NCI-H1048 (cell line): ENCODE measurements at regions not wholly inside any gene's neighbourhood (a gene's known extent, or its start where the extent isn't known, plus 50 kb on each side); places are given as distances from the start of the nearest gene placed in this dataset.
"Not testable (repeated sequence)": the region's sequence is repeated elsewhere in the genome, so short reads cannot be mapped to it uniquely, and the experiment has no call there.

Experiments used
- DNase-seq: peaks from one replicate; lab custom pipeline; 2025; lab: John Stamatoyannopoulos, UW

- no peak for DNase-seq
Observed at GRCh38 chr5:124550731-124551130, 195.7 kb downstream of the ZNF608 start.

- DNase-seq = no peak
Observed at GRCh38 chr5:124549891-124550436, 196.5 kb downstream of the ZNF608 start.

- no peak for DNase-seq
Observed at GRCh38 chr5:124546643-124547042, 199.8 kb downstream of the ZNF608 start.

GRCh38 chr5:124544366-124545055, 201.9 kb downstream of the ZNF608 start:
- DNase-seq = no peak

- no peak for DNase-seq
Observed at GRCh38 chr5:124538931-124539330, 207.5 kb downstream of the ZNF608 start.

- DNase-seq = no peak
Observed at GRCh38 chr5:124538191-124538590, 208.2 kb downstream of the ZNF608 start.

- DNase-seq = no peak
Observed at GRCh38 chr5:124537522-124537921, 208.9 kb downstream of the ZNF608 start.

GRCh38 chr5:124537107-124537506, 209.3 kb downstream of the ZNF608 start:
- no peak for DNase-seq

- no peak for DNase-seq
Observed at GRCh38 chr5:124536333-124536732, 210.1 kb downstream of the ZNF608 start.

GRCh38 chr5:124530916-124531315, 215.5 kb downstream of the ZNF608 start:
- DNase-seq = no peak

GRCh38 chr5:124528838-124529237, 217.6 kb downstream of the ZNF608 start:
- no peak for DNase-seq

- no peak for DNase-seq
Observed at GRCh38 chr5:124527220-124527991, 219.0 kb downstream of the ZNF608 start.

- not testable (repeated sequence) for DNase-seq
Observed at GRCh38 chr5:124526079-124526478, 220.4 kb downstream of the ZNF608 start.

- no peak for DNase-seq
Observed at GRCh38 chr5:124524552-124525232, 221.7 kb downstream of the ZNF608 start.

- no peak for DNase-seq
Observed at GRCh38 chr5:124523897-124524296, 222.5 kb downstream of the ZNF608 start.

GRCh38 chr5:124522992-124523391, 223.4 kb downstream of the ZNF608 start:
- no peak for DNase-seq

GRCh38 chr5:124521461-124522230, 224.8 kb downstream of the ZNF608 start:
- no peak for DNase-seq

- DNase-seq = no peak
Observed at GRCh38 chr5:124519396-124519795, 227.0 kb downstream of the ZNF608 start.

- no peak for DNase-seq
Observed at GRCh38 chr5:124516567-124516966, 229.9 kb downstream of the ZNF608 start.

GRCh38 chr5:124515497-124516245, 230.8 kb downstream of the ZNF608 start:
- DNase-seq = no peak

- peak; percentile 66 for DNase-seq
Observed at GRCh38 chr5:124514956-124515355, 231.5 kb downstream of the ZNF608 start.
